ENCODE measurements at regions not wholly inside any gene's neighbourhood (a gene's known extent, or its start where the extent isn't known, plus 50 kb on each side); places are given as distances from the start of the nearest gene placed in this dataset.

DNA sequence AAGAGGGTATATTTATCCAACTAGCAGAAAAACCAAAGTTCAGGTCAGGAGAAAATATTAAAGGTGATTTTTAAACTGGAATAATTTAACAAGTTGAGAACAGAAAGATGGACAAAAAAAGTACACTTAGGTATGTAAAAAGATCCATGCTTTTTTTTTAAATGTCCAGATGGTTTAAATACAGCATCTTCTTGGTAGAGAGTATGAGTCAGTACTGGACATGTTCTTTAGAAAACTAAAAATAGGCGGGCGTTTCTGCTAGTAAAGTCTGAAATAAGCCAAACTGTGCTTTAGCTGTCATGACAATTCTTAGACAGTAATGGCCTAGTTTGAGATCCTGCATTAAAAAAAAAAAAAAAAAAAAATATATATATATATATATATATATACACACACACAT is 255.9 kb upstream of the ST8SIA4 start:
- no peak for DNase-seq (ENCODE audit: low read depth, low spot score)
- H3K4me2 ChIP-seq (ENCODE audit: insufficient read depth, low read length): no peak overlapping the region
- no peak overlapping the region for H3K4me3 ChIP-seq (replicated peaks in 1 of 3; ENCODE audit: insufficient read depth in 1 of 3, low read depth in 1 of 3, low read length in 3 of 3)
- H3K36me3 ChIP-seq (ENCODE audit: control insufficient read depth in 2 of 2, extremely low read depth in 1 of 2, insufficient read depth in 2 of 2, low read length in 2 of 2): no peaks in the 10 kb centered on the region
- no peak overlapping the region for H3K9ac ChIP-seq (replicated peaks; ENCODE audit: extremely low read depth, insufficient read depth, low read length)
- H3K27ac ChIP-seq (ENCODE audit: insufficient read depth, low read depth, low read length): no peak overlapping the region
- TF ChIP-seq, protein P1, sequence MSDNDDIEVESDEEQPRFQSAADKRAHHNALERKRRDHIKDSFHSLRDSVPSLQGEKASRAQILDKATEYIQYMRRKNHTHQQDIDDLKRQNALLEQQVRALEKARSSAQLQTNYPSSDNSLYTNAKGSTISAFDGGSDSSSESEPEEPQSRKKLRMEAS (IDR thresholded peaks at IDR 0.05; ENCODE audit: insufficient read depth, insufficient read length): no peak
- TF ChIP-seq EZH2 (IDR thresholded peaks at IDR 0.05; ENCODE audit: borderline replicate concordance, low read depth, low read length, severe bottlenecking) (no peak), JUN (IDR thresholded peaks at IDR 0.05; ENCODE audit: borderline replicate concordance, insufficient read depth, insufficient read length, low read depth) (no peak), POLR2A (IDR thresholded peaks at IDR 0.05; ENCODE audit: low read depth, low read length) (no peak), POLR2AphosphoS5 (IDR thresholded peaks at IDR 0.05; ENCODE audit: insufficient read depth, low read depth, low read length) (no peak), FOS (IDR thresholded peaks at IDR 0.05; ENCODE audit: borderline replicate concordance, insufficient read depth, low read length) (no peak), GATA2 (IDR thresholded peaks at IDR 0.05; ENCODE audit: insufficient read depth, insufficient read length, low read depth, low read length) (no peak), MYC (IDR thresholded peaks at IDR 0.05; ENCODE audit: low read depth, low read length) (no peak)
- TF ChIP-seq, protein P2, sequence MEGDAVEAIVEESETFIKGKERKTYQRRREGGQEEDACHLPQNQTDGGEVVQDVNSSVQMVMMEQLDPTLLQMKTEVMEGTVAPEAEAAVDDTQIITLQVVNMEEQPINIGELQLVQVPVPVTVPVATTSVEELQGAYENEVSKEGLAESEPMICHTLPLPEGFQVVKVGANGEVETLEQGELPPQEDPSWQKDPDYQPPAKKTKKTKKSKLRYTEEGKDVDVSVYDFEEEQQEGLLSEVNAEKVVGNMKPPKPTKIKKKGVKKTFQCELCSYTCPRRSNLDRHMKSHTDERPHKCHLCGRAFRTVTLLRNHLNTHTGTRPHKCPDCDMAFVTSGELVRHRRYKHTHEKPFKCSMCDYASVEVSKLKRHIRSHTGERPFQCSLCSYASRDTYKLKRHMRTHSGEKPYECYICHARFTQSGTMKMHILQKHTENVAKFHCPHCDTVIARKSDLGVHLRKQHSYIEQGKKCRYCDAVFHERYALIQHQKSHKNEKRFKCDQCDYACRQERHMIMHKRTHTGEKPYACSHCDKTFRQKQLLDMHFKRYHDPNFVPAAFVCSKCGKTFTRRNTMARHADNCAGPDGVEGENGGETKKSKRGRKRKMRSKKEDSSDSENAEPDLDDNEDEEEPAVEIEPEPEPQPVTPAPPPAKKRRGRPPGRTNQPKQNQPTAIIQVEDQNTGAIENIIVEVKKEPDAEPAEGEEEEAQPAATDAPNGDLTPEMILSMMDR (IDR thresholded peaks at IDR 0.05; ENCODE audit: extremely low read depth in 1 of 2, insufficient read depth in 1 of 2, low read depth in 1 of 2, low read length in 2 of 2): no peak
- H4K20me1 ChIP-seq (replicated peaks; ENCODE audit: control insufficient read depth, extremely low read depth, insufficient read depth, low read length): no peaks in the 10 kb centered on the region
- BruUV-seq (replicated peaks): no TSS peak
- intact Hi-C loops (cut with micrococcal nuclease) (no loop called here), dilution Hi-C loops (cut with MboI; ENCODE audit: extremely low pct_ligation_motif_present, low sequenced_read_pairs) (no loop called here)
- H2AFZ ChIP-seq (ENCODE audit: low read depth, low read length): no peak overlapping the region
- H3K79me2 ChIP-seq (ENCODE audit: control insufficient read depth, insufficient read depth, low read length): no peaks in the 10 kb centered on the region
- H3K4me1 ChIP-seq (ENCODE audit: control insufficient read depth, extremely low read depth, insufficient read depth, low read length): no peaks in the 10 kb centered on the region
- POLR2A ChIA-PET: no interaction called here
- H3K9me1 ChIP-seq (replicated peaks; ENCODE audit: control insufficient read depth, extremely low read depth, insufficient read depth, low read length): no peaks in the 10 kb centered on the region
- no peak for FAIRE-seq
- H3K9me3 ChIP-seq (replicated peaks; ENCODE audit: control insufficient read depth, insufficient read depth, low read length): no peaks in the 10 kb centered on the region
- H3K27me3 ChIP-seq (ENCODE audit: control insufficient read depth in 2 of 2, insufficient read depth in 2 of 2, low read length in 2 of 2): no peaks in the 10 kb centered on the region
- CTCF ChIA-PET: no interaction called here
